Kidney (tissue), 13 donors: ENCODE measurements at regions not wholly inside any gene's neighbourhood (a gene's known extent, or its start where the extent isn't known, plus 50 kb on each side); places are given as distances from the start of the nearest gene placed in this dataset.

Source experiments
- DNase-seq, 5 donors: peaks; one replicate each; pipeline ENCODE4 v3.0.0-alpha.2; 2013 to 2020
- FAIRE-seq: peaks from 2 replicates; lab custom pipeline; 2012; peaks lifted over from hg19 to GRCh38; lab: Jason Lieb, UNC
- H3K27ac ChIP-seq, 2 donors: one replicate each; pipeline ENCODE4 v1.7.0; 2013; ENCODE audit warnings: low read depth in 2 of 2, low read length in 2 of 2, inconsistent platforms in 1 of 2
- H3K27me3 ChIP-seq: one replicate; pipeline ENCODE4 v1.7.1; 2013; ENCODE audit warnings: low read length, inconsistent platforms; ENCODE audit not compliant: control insufficient read depth, insufficient read depth
- H3K36me3 ChIP-seq, 3 donors: one replicate each; pipeline versions ENCODE4 v1.7.0 to v1.7.1; 2013; ENCODE audit warnings: low read length in 3 of 3, control low read depth in 1 of 3, inconsistent platforms in 1 of 3; ENCODE audit not compliant: insufficient read depth in 3 of 3, control insufficient read depth in 2 of 3
- H3K4me1 ChIP-seq, 3 donors: one replicate each; pipeline versions ENCODE4 v1.7.0 to v1.7.1; 2013; ENCODE audit warnings: low read length in 3 of 3, inconsistent platforms in 1 of 3, low read depth in 1 of 3; ENCODE audit not compliant: control insufficient read depth in 2 of 3, insufficient read depth in 2 of 3
- H3K4me3 ChIP-seq, 3 donors: one replicate each; pipeline versions ENCODE4 v1.7.0 to v1.8.1; 2013; ENCODE audit warnings: low read length in 3 of 3, control low read depth in 1 of 3, inconsistent platforms in 1 of 3
- H3K9ac ChIP-seq, 3 donors: one replicate each; pipeline versions ENCODE4 v1.7.0 to v1.7.1; 2013; ENCODE audit warnings: low read length in 3 of 3, control low read depth in 1 of 3, inconsistent platforms in 1 of 3
- H3K9me3 ChIP-seq, 3 donors: one replicate each; pipeline versions ENCODE4 v1.7.0 to v1.7.1; 2013; ENCODE audit warnings: low read length in 3 of 3, control low read depth in 1 of 3, inconsistent platforms in 1 of 3; ENCODE audit not compliant: control insufficient read depth in 2 of 3, insufficient read depth in 1 of 3
- intact Hi-C: fragments of 100-400 bp; cut with DNase I; formaldehyde crosslinking; loops from one replicate; pipeline ENCODE4 v1.11.1; 2022
- TF ChIP-seq, protein P1 (sequence below): IDR thresholded peaks from 3 replicates; pipeline ENCODE4 v1.5.1; 2012; ENCODE audit warnings: mild to moderate bottlenecking, moderate library complexity, borderline replicate concordance; ENCODE audit not compliant: insufficient read depth; ENCODE audit errors: extremely low read depth
- donor health status: control.
- donor health status: control.
- donor health status: control.
- donor health status: control.
- donor health status: control.
- donor health status: DM: yes; HTN: yes; CAD: no.
- donor health status: Normal renal cell carcinoma (clear cell type).

- H3K9ac ChIP-seq, result no peak overlapping the region
- TF ChIP-seq, protein P1, sequence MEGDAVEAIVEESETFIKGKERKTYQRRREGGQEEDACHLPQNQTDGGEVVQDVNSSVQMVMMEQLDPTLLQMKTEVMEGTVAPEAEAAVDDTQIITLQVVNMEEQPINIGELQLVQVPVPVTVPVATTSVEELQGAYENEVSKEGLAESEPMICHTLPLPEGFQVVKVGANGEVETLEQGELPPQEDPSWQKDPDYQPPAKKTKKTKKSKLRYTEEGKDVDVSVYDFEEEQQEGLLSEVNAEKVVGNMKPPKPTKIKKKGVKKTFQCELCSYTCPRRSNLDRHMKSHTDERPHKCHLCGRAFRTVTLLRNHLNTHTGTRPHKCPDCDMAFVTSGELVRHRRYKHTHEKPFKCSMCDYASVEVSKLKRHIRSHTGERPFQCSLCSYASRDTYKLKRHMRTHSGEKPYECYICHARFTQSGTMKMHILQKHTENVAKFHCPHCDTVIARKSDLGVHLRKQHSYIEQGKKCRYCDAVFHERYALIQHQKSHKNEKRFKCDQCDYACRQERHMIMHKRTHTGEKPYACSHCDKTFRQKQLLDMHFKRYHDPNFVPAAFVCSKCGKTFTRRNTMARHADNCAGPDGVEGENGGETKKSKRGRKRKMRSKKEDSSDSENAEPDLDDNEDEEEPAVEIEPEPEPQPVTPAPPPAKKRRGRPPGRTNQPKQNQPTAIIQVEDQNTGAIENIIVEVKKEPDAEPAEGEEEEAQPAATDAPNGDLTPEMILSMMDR, result no peak
- H3K9me3 ChIP-seq, result peaks cover 0 to 1% (median 0%) of the 10 kb centered on the region in 3 donors
- no peak overlapping the region for H3K27ac ChIP-seq
- intact Hi-C loops, result no loop called here
- H3K4me1 ChIP-seq, result no peaks in the 10 kb centered on the region
- DNase-seq, result no peak
- no peaks in the 10 kb centered on the region for H3K27me3 ChIP-seq
- no peak overlapping the region for H3K4me3 ChIP-seq
- no peaks in the 10 kb centered on the region for H3K36me3 ChIP-seq
- FAIRE-seq, result no peak
Measured at GRCh38 chr1:229003233-229004031, 267.5 kb upstream of the RAB4A start.

GRCh38 chr1:229004066-229004833 is 266.7 kb upstream of the RAB4A start:
- FAIRE-seq (no peak), DNase-seq (no peak)
- Histone ChIP-seq H3K4me3 (no peak overlapping the region), H3K9me3 (peaks cover 0 to 1% (median 0%) of the 10 kb centered on the region in 3 donors), H3K27me3 (no peaks in the 10 kb centered on the region), H3K27ac (no peak overlapping the region), H3K9ac (no peak overlapping the region), H3K36me3 (no peaks in the 10 kb centered on the region), H3K4me1 (no peaks in the 10 kb centered on the region)
- intact Hi-C loops, result no loop called here
- TF ChIP-seq, protein P1, result no peak

DNA sequence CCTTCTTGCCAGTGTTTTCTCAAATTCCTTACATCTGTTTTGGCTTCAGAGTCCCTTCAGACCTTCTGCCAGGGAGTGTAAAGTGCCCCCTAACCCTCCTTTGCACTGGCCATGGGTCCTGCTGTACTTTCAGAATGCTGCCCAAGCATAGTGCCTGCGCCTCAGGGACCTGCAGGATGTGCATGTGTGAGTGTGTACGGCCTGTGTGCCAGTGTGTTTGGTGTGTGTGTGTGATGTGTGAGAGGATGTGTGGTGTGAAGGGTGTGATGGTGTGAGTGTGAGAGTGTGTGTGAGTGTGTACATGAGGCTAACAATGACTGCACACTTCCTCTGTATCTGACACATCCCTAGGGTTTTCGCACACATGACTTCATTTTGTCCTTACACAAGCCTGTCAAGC is 265.8 kb upstream of the RAB4A start:
- intact Hi-C loops, result no loop called here
- peaks cover 0 to 1% (median 0%) of the 10 kb centered on the region in 3 donors for H3K9me3 ChIP-seq

More for the DNA sequence above, 265.8 kb upstream of the RAB4A start:
- H3K4me3 ChIP-seq, result no peak overlapping the region
- FAIRE-seq, result no peak
- no peaks in the 10 kb centered on the region for H3K4me1 ChIP-seq
- H3K27me3 ChIP-seq, result no peaks in the 10 kb centered on the region
- TF ChIP-seq, protein P1, result no peak
- DNase-seq, result no peak
- H3K9ac ChIP-seq, result no peak overlapping the region
- H3K27ac ChIP-seq, result no peak overlapping the region
- H3K36me3 ChIP-seq, result no peaks in the 10 kb centered on the region
